Mesendoderm (in vitro differentiated cells): ENCODE measurements at regions not wholly inside any gene's neighbourhood (a gene's known extent, or its start where the extent isn't known, plus 50 kb on each side); places are given as distances from the start of the nearest gene placed in this dataset.

Source experiments
- DNase-seq: peaks from one replicate; pipeline ENCODE4 v3.0.0; 2013
- H2AK5ac ChIP-seq: 2 replicates; pipeline ENCODE4 v1.6.1; 2013; ENCODE audit warnings: low read length, inconsistent platforms
- H2BK120ac ChIP-seq: 2 replicates; pipeline ENCODE4 v1.6.1; 2013; ENCODE audit warnings: low read depth, mild to moderate bottlenecking, low read length, moderate library complexity, mixed read lengths
- H2BK15ac ChIP-seq: replicated peaks from 2 replicates; pipeline ENCODE4 v1.6.1; 2013; ENCODE audit warnings: low read depth, mild to moderate bottlenecking, moderate library complexity
- H2BK5ac ChIP-seq: 2 replicates; pipeline ENCODE4 v1.6.1; 2013; ENCODE audit warnings: low read length, inconsistent platforms
- H3K18ac ChIP-seq: 2 replicates; pipeline ENCODE4 v1.6.1; 2013; ENCODE audit warnings: mild to moderate bottlenecking, low read length, mixed read lengths
- H3K23ac ChIP-seq: one replicate; pipeline ENCODE4 v1.6.1; 2013; ENCODE audit warnings: low read length
- H3K27ac ChIP-seq: 2 replicates; pipeline ENCODE4 v1.5.1; 2013; ENCODE audit warnings: low read depth, mild to moderate bottlenecking, inconsistent platforms, low read length, moderate library complexity
- H3K27me3 ChIP-seq: 2 replicates; pipeline ENCODE4 v1.6.1; 2013; ENCODE audit warnings: low read length, control low read depth, mild to moderate bottlenecking, inconsistent platforms; ENCODE audit not compliant: insufficient read depth, poor library complexity
- H3K36me3 ChIP-seq: 2 replicates; pipeline ENCODE4 v1.6.1; 2013; ENCODE audit warnings: low read length, inconsistent platforms; ENCODE audit not compliant: control insufficient read depth, insufficient read depth
- H3K4ac ChIP-seq: one replicate; pipeline ENCODE4 v1.6.1; 2013; ENCODE audit warnings: low read depth, mild to moderate bottlenecking, low read length, moderate library complexity
- H3K4me1 ChIP-seq: 2 replicates; pipeline ENCODE4 v1.6.1; 2013; ENCODE audit warnings: low read depth, low read length, inconsistent platforms; ENCODE audit not compliant: control insufficient read depth
- H3K4me2 ChIP-seq: 2 replicates; pipeline ENCODE4 v1.6.1; 2013; ENCODE audit warnings: low read length
- H3K4me3 ChIP-seq: 2 replicates; pipeline ENCODE4 v1.5.1; 2013; ENCODE audit warnings: mild to moderate bottlenecking, low read length
- H3K56ac ChIP-seq: one replicate; pipeline ENCODE4 v1.6.1; 2013; ENCODE audit warnings: low read length
- H3K79me1 ChIP-seq: 2 replicates; pipeline ENCODE4 v1.6.1; 2013; ENCODE audit warnings: low read length, inconsistent platforms
- H3K79me2 ChIP-seq: 2 replicates; pipeline ENCODE4 v1.6.1; 2013; ENCODE audit warnings: mild to moderate bottlenecking, low read length; ENCODE audit not compliant: control insufficient read depth, insufficient read depth
- H3K9ac ChIP-seq: 2 replicates; pipeline ENCODE4 v1.6.1; 2013; ENCODE audit warnings: low read length, inconsistent platforms
- H4K5ac ChIP-seq: one replicate; pipeline ENCODE4 v1.6.1; 2013; ENCODE audit warnings: low read length
- H4K8ac ChIP-seq: one replicate; pipeline ENCODE4 v1.6.1; 2013; ENCODE audit warnings: low read depth, mild to moderate bottlenecking, control low read depth, low read length, moderate library complexity
- WGBS: extraction: QIAGEN DNeasy Blood & Tissue Kit; methylation state at CpG from one replicate; pipeline ENCODE4 v1.1.7; 2013; ENCODE audit warnings: low lambda C conversion rate, missing lambda C conversion rate; ENCODE audit not compliant: insufficient coverage; ENCODE audit errors: extremely low coverage; 5-methylcytosine and 5-hydroxymethylcytosine counted together

GRCh38 chr1:240001177-240001740 lies 90.4 kb upstream of the FMN2 start:
- no peaks in the 10 kb centered on the region for H3K79me1 ChIP-seq
- H3K23ac ChIP-seq: no peak overlapping the region
- DNase-seq: no peak
- H2BK5ac ChIP-seq: no peak overlapping the region
- H3K79me2 ChIP-seq: no peaks in the 10 kb centered on the region
- no peak overlapping the region for H3K18ac ChIP-seq
- no peak overlapping the region for H3K4me3 ChIP-seq
- H3K56ac ChIP-seq: no peak overlapping the region
- H2AK5ac ChIP-seq: no peak overlapping the region
- no peak overlapping the region for H2BK120ac ChIP-seq
- H3K27ac ChIP-seq: no peak overlapping the region
- no peaks in the 10 kb centered on the region for H3K27me3 ChIP-seq
- no peaks in the 10 kb centered on the region for H3K4me1 ChIP-seq
- no peaks in the 10 kb centered on the region for H3K36me3 ChIP-seq
- no peak overlapping the region for H3K9ac ChIP-seq
- no CpG with 5 or more reads among the region's 7 CpGs for WGBS
- H4K8ac ChIP-seq: no peak overlapping the region
- no peak overlapping the region for H4K5ac ChIP-seq
- no peak overlapping the region for H3K4ac ChIP-seq
- H3K4me2 ChIP-seq: no peak overlapping the region
- no peak overlapping the region for H2BK15ac ChIP-seq

GRCh38 chr1:240004086-240004749 lies 87.5 kb upstream of the FMN2 start:
- Histone ChIP-seq H3K23ac (no peak overlapping the region), H3K56ac (no peak overlapping the region), H3K27me3 (no peaks in the 10 kb centered on the region), H3K27ac (no peak overlapping the region), H3K79me2 (no peaks in the 10 kb centered on the region), H3K79me1 (no peaks in the 10 kb centered on the region), H4K5ac (no peak overlapping the region), H2AK5ac (no peak overlapping the region), H3K4me3 (no peak overlapping the region), H2BK15ac (no peak overlapping the region), H3K4ac (no peak overlapping the region), H3K4me1 (no peaks in the 10 kb centered on the region), H2BK120ac (no peak overlapping the region), H3K36me3 (no peaks in the 10 kb centered on the region), H3K9ac (no peak overlapping the region), H4K8ac (no peak overlapping the region), H3K4me2 (no peak overlapping the region), H2BK5ac (no peak overlapping the region), H3K18ac (no peak overlapping the region)
- DNase-seq: peak; percentile 21
- no CpG with 5 or more reads among the region's 12 CpGs for WGBS

- no peak overlapping the region for H3K4me3 ChIP-seq
- no peak overlapping the region for H3K9ac ChIP-seq
- no peak overlapping the region for H4K8ac ChIP-seq
- no peaks in the 10 kb centered on the region for H3K4me1 ChIP-seq
- no CpG with 5 or more reads among the region's 5 CpGs for WGBS
- H3K27me3 ChIP-seq: no peaks in the 10 kb centered on the region
- H2AK5ac ChIP-seq: no peak overlapping the region
- H2BK5ac ChIP-seq: no peak overlapping the region
- no peaks in the 10 kb centered on the region for H3K79me2 ChIP-seq
- no peak overlapping the region for H3K23ac ChIP-seq
- no peaks in the 10 kb centered on the region for H3K79me1 ChIP-seq
- H4K5ac ChIP-seq: no peak overlapping the region
- no peak overlapping the region for H3K18ac ChIP-seq
- no peaks in the 10 kb centered on the region for H3K36me3 ChIP-seq
- no peak overlapping the region for H2BK120ac ChIP-seq
- no peak overlapping the region for H3K56ac ChIP-seq
- DNase-seq: no peak
- no peak overlapping the region for H3K4me2 ChIP-seq
- no peak overlapping the region for H2BK15ac ChIP-seq
- no peak overlapping the region for H3K4ac ChIP-seq
- H3K27ac ChIP-seq: no peak overlapping the region
These were observed 85.6 kb upstream of the FMN2 start for GRCh38 chr1:240005997-240006650.

GRCh38 chr1:240008298-240008697 lies 83.4 kb upstream of the FMN2 start:
- H3K4me1 ChIP-seq: no peaks in the 10 kb centered on the region
- H2BK5ac ChIP-seq: no peak overlapping the region
- no peak overlapping the region for H3K9ac ChIP-seq
- H3K27me3 ChIP-seq: no peaks in the 10 kb centered on the region
- H4K5ac ChIP-seq: no peak overlapping the region
- H3K79me1 ChIP-seq: no peaks in the 10 kb centered on the region
- no peak overlapping the region for H2BK120ac ChIP-seq
- no peak overlapping the region for H3K18ac ChIP-seq
- H3K56ac ChIP-seq: no peak overlapping the region
- DNase-seq: no peak
- no CpG with 5 or more reads among the region's 5 CpGs for WGBS
- no peak overlapping the region for H3K27ac ChIP-seq
- no peaks in the 10 kb centered on the region for H3K79me2 ChIP-seq
- H2AK5ac ChIP-seq: no peak overlapping the region
- no peak overlapping the region for H4K8ac ChIP-seq
- H3K4me3 ChIP-seq: no peak overlapping the region
- H3K4me2 ChIP-seq: no peak overlapping the region
- no peak overlapping the region for H3K4ac ChIP-seq
- H3K23ac ChIP-seq: no peak overlapping the region
- no peak overlapping the region for H2BK15ac ChIP-seq
- no peaks in the 10 kb centered on the region for H3K36me3 ChIP-seq

- no CpG with 5 or more reads among the region's 5 CpGs for WGBS
- H3K79me2 ChIP-seq: no peaks in the 10 kb centered on the region
These were observed 77.6 kb upstream of the FMN2 start for GRCh38 chr1:240014051-240014450.

More at GRCh38 chr1:240014051-240014450, 77.6 kb upstream of the FMN2 start:
- Histone ChIP-seq H2BK5ac (no peak overlapping the region), H3K4me2 (no peak overlapping the region), H3K18ac (no peak overlapping the region), H2BK15ac (no peak overlapping the region), H3K56ac (no peak overlapping the region), H4K5ac (no peak overlapping the region), H3K4me3 (no peak overlapping the region), H3K79me1 (no peaks in the 10 kb centered on the region), H3K4ac (no peak overlapping the region), H3K9ac (no peak overlapping the region), H2AK5ac (no peak overlapping the region), H3K36me3 (no peaks in the 10 kb centered on the region), H3K27ac (no peak overlapping the region), H3K4me1 (no peaks in the 10 kb centered on the region), H2BK120ac (no peak overlapping the region), H4K8ac (no peak overlapping the region), H3K23ac (no peak overlapping the region), H3K27me3 (no peaks in the 10 kb centered on the region)
- DNase-seq: no peak
